ENCODE measurements at regions not wholly inside any gene's neighbourhood (a gene's known extent, or its start where the extent isn't known, plus 50 kb on each side); places are given as distances from the start of the nearest gene placed in this dataset.

- no peak for DNase-seq
Observed at GRCh38 chr17:13076905-13077304, 59.1 kb upstream of the ELAC2 start.

- DNase-seq, result peak; percentile 34
Observed at GRCh38 chr17:13074026-13074425, 56.2 kb upstream of the ELAC2 start.

- DNase-seq, result no peak
Observed at GRCh38 chr17:13073018-13073417, 55.2 kb upstream of the ELAC2 start.

- DNase-seq, result no peak
Observed at GRCh38 chr17:13070732-13071131, 52.9 kb upstream of the ELAC2 start.

- no peak for DNase-seq
Observed at GRCh38 chr17:13067629-13068303, 49.9 kb upstream of the ELAC2 start.

All from HCEC 1CT (cell line).